ENCODE measurements at regions not wholly inside any gene's neighbourhood (a gene's known extent, or its start where the extent isn't known, plus 50 kb on each side); places are given as distances from the start of the nearest gene placed in this dataset.

GRCh38 chr2:12273111-12273510 lies 443.6 kb upstream of the TRIB2 start:
- Histone ChIP-seq H2AFZ (ENCODE audit: insufficient read depth, low read depth, low read length, poor library complexity, severe bottlenecking) (no peak overlapping the region), H3K4me1 (ENCODE audit: control insufficient read depth in 2 of 2, insufficient read depth in 2 of 2, low read length in 2 of 2) (peaks cover 20 to 21% of the 10 kb centered on the region in 2 donors), H3K27me3 (replicated peaks in 1 of 4; ENCODE audit: control extremely low read depth in 1 of 4, control insufficient read depth in 3 of 4, insufficient read depth in 4 of 4, low read length in 3 of 4) (no peaks in the 10 kb centered on the region), H3K9me3 (ENCODE audit: control extremely low read depth in 1 of 3, control insufficient read depth in 2 of 3, insufficient read depth in 1 of 3, low read length in 2 of 3) (peaks cover 0 to 1% (median 0%) of the 10 kb centered on the region in 3 donors), H3K36me3 (replicated peaks in 1 of 2; ENCODE audit: control extremely low read depth in 1 of 2, control insufficient read depth in 1 of 2, extremely low read depth in 1 of 2, insufficient read depth in 2 of 2, low read length in 1 of 2) (no peaks in the 10 kb centered on the region), H3K4me3 (ENCODE audit: control extremely low read depth in 1 of 5, extremely low read depth in 1 of 5, insufficient read depth in 1 of 5, low read depth in 2 of 5, low read length in 4 of 5) (no peak overlapping the region), H3K4me2 (replicated peaks; ENCODE audit: low read depth, low read length, poor library complexity, severe bottlenecking) (no peak overlapping the region), H3K79me2 (ENCODE audit: control insufficient read depth, insufficient read depth, low read length) (no peaks in the 10 kb centered on the region), H3K27ac (ENCODE audit: low read length in 2 of 2) (no peak overlapping the region), H3K9ac (ENCODE audit: low read length) (no peak overlapping the region), H4K20me1 (ENCODE audit: control insufficient read depth, insufficient read depth, low read length, poor library complexity, severe bottlenecking) (no peaks in the 10 kb centered on the region)
- intact Hi-C loops (cut with micrococcal nuclease), result loop anchor here (5.0 to 10.0 kb wide), 2 partner anchors 228 to 444 kb away; partner anchors contain the start of gene TRIB2
- H3K4me1 Mint-ChIP-seq, result peaks cover 37% of the 10 kb centered on the region
- H3K4me3 Mint-ChIP-seq, result no peak overlapping the region
- H3K9me3 Mint-ChIP-seq (ENCODE audit: insufficient read depth), result no peaks in the 10 kb centered on the region
- no peak for ATAC-seq (ENCODE audit: low read depth)
- no peak overlapping the region for H3K27ac Mint-ChIP-seq
- POLR2A ChIA-PET, result no interaction called here
- no CpG with 5 or more reads among the region's 1 CpG for WGBS (ENCODE audit: insufficient coverage)
- CTCF ChIA-PET, result interaction anchor here (1.4 kb wide), 1 partner anchor 444 kb away, joined by 3 read pairs; the partner anchor contains the start of gene TRIB2
- no peaks in the 10 kb centered on the region for H3K27me3 Mint-ChIP-seq
- TF ChIP-seq CTCF (IDR thresholded peaks at IDR 0.05) (no peak), EZH2 (IDR thresholded peaks at IDR 0.05; ENCODE audit: borderline replicate concordance, insufficient read depth, low read depth, low read length, poor library complexity, severe bottlenecking) (no peak)
- no peak for DNase-seq

DNA sequence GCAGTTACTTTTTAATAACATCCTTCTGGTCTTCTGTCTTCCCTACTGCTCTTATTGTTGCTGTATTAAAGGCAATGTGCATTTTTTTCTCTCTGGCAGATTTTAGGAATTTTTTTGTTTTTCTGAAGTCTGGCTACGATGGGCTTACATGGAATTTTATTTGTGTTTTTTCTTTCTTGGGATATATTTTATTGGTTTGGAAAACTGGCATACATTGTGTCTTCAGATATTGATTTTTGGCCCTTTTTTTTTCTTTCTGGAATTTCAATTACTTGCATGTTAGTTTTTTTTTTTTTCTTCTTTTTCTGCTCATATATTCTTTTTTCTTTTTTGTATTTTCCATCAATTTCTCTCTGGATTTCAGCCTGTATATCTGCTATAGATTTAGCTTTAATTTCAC lies 442.1 kb upstream of the TRIB2 start:
- Histone ChIP-seq H3K79me2 (ENCODE audit: control insufficient read depth, insufficient read depth, low read length) (no peaks in the 10 kb centered on the region), H4K20me1 (ENCODE audit: control insufficient read depth, insufficient read depth, low read length, poor library complexity, severe bottlenecking) (no peaks in the 10 kb centered on the region), H3K27ac (ENCODE audit: low read length in 2 of 2) (no peak overlapping the region), H3K9ac (ENCODE audit: low read length) (no peak overlapping the region), H2AFZ (ENCODE audit: insufficient read depth, low read depth, low read length, poor library complexity, severe bottlenecking) (no peak overlapping the region), H3K4me3 (ENCODE audit: control extremely low read depth in 1 of 5, extremely low read depth in 1 of 5, insufficient read depth in 1 of 5, low read depth in 2 of 5, low read length in 4 of 5) (no peak overlapping the region), H3K9me3 (ENCODE audit: control extremely low read depth in 1 of 3, control insufficient read depth in 2 of 3, insufficient read depth in 1 of 3, low read length in 2 of 3) (peaks cover 0 to 4% (median 1%) of the 10 kb centered on the region in 3 donors), H3K27me3 (replicated peaks in 1 of 4; ENCODE audit: control extremely low read depth in 1 of 4, control insufficient read depth in 3 of 4, insufficient read depth in 4 of 4, low read length in 3 of 4) (no peaks in the 10 kb centered on the region), H3K36me3 (replicated peaks in 1 of 2; ENCODE audit: control extremely low read depth in 1 of 2, control insufficient read depth in 1 of 2, extremely low read depth in 1 of 2, insufficient read depth in 2 of 2, low read length in 1 of 2) (no peaks in the 10 kb centered on the region), H3K4me2 (replicated peaks; ENCODE audit: low read depth, low read length, poor library complexity, severe bottlenecking) (no peak overlapping the region), H3K4me1 (ENCODE audit: control insufficient read depth in 2 of 2, insufficient read depth in 2 of 2, low read length in 2 of 2) (peaks cover 20 to 21% of the 10 kb centered on the region in 2 donors)
- no CpG with 5 or more reads among the region's 1 CpG for WGBS (ENCODE audit: insufficient coverage)
- POLR2A ChIA-PET, result interaction anchor here (0.7 kb wide), 1 partner anchor 341 kb away, joined by 5 read pairs; no protein-coding TSS in a partner anchor
- TF ChIP-seq EZH2 (IDR thresholded peaks at IDR 0.05; ENCODE audit: borderline replicate concordance, insufficient read depth, low read depth, low read length, poor library complexity, severe bottlenecking) (no peak), CTCF (IDR thresholded peaks at IDR 0.05) (no peak)
- H3K27ac Mint-ChIP-seq, result no peak overlapping the region
- intact Hi-C loops (cut with micrococcal nuclease), result loop anchor here (5.0 to 10.0 kb wide), 2 partner anchors 230 to 443 kb away; partner anchors contain the start of gene TRIB2
- CTCF ChIA-PET, result no interaction called here
- no peaks in the 10 kb centered on the region for H3K9me3 Mint-ChIP-seq (ENCODE audit: insufficient read depth)
- H3K4me1 Mint-ChIP-seq, result peaks cover 37% of the 10 kb centered on the region
- H3K4me3 Mint-ChIP-seq, result no peak overlapping the region
- H3K27me3 Mint-ChIP-seq, result no peaks in the 10 kb centered on the region
- DNase-seq, result no peak
- ATAC-seq (ENCODE audit: low read depth), result no peak

Measured in B cell (primary cell).